ELF-1 (cell line): ENCODE measurements at regions not wholly inside any gene's neighbourhood (a gene's known extent, or its start where the extent isn't known, plus 50 kb on each side); places are given as distances from the start of the nearest gene placed in this dataset.

Experiments used
- DNase-seq: peaks from one replicate; pipeline ENCODE4 v3.0.0-alpha.2; 2016; ENCODE audit warnings: low read depth, low spot score

DNA sequence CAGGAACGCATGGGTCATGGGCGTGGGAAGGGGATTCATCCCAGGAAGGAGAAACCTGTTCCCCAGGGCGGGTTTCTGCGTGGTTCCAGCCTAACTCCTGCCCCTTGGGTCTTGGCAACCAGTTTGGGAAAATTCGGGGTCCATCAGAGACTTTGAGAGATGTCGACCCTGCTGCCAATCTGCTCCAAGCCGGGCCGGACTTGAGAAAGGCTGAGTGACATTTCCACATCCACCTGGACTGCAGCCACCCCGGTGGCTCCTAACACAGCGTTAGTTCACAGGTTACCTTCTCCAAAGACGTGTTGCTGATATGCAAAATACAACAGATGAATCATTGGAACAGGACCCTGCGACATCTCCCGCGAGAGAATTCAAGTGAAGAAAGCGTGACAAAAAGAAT lies 627.2 kb downstream of the IRX1 start:
- no peak for DNase-seq

DNA sequence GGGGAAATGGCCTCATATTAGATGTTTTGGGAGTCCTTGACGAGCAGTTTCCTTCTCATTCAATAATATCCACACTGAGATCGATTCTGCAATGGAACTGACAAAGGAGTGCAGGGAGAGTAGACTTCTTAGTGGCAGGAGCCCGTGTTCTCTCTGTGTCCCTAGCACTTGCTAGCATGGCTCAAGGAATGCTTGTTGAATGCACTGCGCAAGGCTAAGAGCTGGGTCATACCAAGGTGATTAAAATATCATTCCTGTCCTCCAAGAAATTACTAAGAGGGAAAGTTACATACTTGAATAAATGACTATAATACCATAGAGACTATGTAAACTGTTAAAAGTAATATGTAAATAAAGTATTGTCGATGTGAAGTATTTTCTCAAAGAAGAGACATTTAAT lies 630.1 kb downstream of the IRX1 start:
- DNase-seq: no peak

DNA sequence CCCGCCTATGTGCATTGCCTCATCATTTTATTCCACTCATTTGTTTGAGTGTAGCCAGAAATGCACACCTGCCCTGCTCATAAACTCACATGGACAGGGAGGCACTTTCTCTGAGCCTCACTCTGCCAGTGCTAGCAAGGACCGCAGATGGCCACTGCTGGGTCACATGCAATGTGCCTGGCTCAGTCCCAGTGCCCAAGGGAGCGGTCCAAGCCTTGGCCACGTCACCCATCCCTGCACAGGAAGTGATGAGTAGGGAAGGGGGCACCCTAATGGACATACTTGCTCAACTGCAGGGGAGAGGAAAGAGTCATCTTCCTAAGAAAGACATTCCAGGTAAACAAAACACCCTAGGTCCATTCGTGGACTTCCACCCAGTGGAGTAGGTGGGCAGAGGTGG lies 630.9 kb downstream of the IRX1 start:
- DNase-seq: no peak

DNA sequence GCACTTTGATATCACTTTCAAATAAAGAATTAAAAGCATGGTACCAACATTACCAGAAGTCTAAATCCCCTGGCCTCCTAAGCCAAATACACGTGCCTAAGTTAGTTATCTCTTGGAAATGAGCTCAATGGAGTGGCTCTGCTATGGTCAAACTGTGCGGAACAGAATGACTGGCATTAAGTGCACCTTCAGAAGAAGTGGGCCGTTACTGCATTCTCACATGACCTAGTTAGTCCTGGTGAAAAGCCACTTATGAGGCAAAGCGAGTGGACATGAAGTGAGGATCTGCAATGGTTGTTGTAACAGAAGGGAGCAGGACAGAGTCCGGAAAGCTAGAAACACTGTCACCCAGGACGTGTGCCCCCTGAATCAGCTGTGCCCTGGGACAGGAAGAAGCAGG lies 633.1 kb downstream of the IRX1 start:
- no peak for DNase-seq

DNA sequence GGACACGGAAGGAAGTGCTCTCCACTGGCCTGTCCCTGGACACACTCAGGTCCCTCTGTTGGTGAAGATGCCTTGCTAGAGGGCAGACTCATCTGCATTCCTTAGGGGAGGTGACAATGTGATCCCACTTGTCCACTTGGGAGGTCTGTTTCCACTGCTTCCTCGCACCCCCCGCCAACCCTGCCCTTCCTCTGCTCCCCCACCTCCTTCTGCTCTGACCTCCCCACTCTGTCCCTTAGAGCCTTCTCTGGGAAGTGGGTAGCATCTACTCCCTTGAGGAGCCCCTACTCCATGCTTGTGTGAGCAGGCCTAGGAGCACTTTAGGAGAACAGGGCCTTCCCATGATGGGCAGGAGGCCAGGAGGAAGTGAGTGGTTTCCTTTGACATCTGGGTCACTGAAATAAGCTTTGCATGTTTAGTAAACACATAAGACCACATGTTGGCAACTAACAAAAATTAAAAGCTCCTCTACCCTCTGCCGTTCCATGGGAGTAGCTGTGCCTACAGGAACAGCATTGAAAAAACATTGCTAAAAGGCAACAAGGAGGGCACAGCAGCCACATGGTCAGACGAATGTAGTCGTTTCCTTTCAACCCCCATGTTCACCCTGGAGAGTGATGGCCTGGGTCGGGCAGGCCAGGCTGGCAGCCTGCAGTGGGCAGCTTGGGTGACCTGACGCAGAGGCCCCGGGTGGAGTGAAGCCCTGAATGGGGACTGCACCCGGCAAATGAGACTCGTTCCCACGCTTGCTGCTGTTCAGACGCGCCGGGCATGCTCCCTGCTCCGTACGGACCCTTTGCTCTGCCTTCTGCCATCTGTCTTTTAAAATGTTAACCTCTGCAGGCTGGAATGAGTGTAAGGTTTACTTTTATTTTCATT lies 634.0 kb downstream of the IRX1 start:
- DNase-seq: no peak

DNA sequence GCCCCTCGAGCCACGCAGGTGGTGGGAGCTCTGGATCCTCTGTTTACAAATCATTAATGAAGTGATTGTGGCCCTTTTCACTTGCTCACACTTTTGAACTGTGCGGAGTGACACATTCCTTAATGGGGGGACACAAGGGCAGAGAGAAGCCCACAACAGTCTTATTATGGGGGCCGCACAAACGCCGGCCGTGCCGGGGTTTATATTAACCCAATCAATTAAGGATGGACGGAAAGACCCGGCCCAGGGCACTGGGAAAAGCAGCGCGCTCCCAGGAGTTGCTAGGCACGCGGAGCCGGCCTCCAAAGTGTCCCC lies 634.8 kb downstream of the IRX1 start:
- no peak for DNase-seq

DNA sequence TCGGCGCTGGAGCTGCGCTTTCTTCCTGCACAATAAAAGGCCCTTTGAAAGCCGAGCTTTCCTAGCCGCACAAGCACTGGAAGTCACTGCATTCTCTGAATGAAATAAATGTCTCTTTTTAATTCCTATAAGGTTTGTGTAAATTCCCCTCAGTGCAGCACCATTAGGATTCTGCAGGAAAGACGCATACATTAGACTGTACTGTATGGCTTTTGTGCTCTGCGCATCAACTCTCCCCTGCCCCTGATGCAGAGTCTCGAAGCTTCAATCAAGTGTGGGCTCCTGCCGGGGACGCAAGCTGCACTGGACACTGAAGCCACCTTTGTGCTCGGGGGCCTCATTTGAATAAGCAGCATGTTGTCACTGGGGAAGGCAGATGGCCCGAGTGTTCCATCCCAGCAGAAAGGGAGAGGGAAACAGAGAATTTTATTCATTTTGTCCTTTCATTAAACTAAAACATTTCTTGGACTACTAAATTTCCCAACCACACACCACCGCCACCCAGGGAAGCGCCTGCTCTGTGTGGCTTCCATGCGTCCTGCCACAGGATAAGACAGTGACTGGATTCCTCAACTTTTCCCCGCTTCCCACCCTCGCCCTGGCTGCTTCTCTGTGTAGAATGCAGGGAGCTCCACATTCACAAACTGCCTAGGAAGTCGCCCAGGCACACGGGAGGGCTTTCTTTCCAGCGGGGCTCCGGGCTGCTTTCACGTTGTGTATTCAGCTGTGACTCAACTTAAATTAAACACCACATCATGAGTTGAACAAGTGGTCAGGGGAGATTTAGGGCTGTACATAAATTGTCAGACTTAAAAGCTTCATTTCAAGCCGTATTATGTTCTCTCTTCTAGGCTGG lies 635.4 kb downstream of the IRX1 start:
- peak; percentile 59 for DNase-seq

DNA sequence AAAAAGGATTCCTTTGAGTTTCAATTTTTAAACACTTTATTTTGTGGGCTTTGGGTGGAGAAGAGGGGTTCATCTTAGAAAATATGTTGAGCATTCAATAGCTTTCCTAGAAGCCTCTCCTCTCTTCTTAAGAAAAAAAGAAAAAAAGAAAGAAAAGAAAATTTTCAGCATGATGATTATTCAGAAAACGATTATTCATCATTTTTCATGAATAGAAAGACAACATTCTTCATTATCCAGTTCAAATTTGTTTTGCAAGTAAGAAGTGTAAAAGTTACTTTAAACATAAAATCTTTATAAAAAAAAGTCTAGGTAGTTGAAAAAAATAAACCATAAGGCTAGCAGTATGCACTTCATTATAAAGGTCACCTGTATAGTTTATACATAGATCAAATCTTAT lies 636.5 kb downstream of the IRX1 start:
- no peak for DNase-seq

DNA sequence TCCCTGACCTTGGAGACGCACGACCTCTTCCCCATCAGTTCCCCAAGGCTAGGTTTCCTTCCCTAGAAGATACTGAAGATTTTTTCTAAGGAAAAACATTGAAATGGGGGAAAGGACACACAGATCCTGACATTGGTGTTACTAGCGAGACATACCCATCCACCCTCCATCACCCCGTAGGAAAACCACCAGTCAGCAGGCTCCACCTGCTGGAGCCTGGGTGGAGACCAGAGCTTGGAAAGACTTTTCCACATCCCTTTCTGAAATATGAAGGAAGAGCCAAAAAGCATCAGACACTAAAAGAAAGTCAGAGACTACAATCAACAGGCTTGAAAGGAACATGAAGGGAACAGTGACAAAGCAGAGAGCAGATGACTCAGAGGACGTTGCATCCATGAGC lies 638.0 kb downstream of the IRX1 start:
- peak; percentile 37 for DNase-seq

DNA sequence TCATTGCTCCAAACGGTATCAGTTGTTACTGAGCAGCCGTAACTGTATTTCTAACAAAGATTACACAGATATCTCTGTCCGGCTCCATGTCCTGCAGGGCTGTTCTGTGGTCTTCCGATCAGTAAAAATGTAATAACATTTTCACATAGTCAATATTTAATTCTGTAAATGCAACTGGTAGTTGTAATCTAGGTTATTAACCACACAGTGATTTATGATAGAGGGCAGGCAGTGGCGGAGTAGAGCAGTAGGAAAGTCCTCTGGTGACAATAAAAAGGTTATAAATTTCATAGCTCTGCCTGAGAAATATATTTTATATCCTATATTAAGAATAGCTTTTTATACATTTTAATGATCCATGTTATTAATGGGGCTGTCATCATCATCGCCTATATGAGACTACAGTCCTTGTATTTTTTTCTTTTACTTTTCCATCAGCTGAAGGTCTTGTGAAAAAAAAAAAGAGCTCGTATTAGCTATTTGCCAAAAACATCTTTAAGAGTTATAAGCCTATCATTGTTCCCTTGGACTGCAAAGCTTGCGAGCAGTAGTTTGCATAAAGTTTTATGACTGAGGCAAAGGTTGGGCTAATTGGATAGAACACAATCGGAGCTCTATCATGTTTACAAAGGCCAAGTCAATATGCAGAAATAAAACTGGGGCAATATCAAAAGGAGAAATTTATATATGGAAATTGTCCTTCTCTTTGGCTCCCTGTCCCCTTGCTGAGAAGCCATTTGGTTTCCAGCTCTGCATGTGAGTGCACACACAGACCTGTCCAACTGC lies 648.0 kb downstream of the IRX1 start:
- no peak for DNase-seq

DNA sequence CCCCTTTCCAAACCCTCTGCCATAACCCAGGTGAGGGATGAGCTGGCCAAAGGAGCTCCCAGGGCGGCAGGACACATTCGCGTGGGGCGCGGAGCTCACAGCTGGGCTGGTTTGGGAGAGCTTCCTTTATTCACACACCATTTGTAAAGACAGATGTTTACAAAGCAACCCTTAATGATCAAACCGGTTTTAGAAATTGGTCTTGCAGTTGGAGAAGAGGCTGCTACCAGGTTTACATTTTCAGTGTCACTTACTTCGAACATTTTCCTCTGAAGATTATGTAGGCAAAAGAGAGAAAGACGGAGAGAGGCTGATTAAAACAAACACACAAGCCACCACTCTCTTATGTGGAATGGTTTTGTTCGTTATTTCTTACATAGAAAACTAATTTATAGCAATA lies 648.7 kb downstream of the IRX1 start:
- peak; percentile 20 for DNase-seq

DNA sequence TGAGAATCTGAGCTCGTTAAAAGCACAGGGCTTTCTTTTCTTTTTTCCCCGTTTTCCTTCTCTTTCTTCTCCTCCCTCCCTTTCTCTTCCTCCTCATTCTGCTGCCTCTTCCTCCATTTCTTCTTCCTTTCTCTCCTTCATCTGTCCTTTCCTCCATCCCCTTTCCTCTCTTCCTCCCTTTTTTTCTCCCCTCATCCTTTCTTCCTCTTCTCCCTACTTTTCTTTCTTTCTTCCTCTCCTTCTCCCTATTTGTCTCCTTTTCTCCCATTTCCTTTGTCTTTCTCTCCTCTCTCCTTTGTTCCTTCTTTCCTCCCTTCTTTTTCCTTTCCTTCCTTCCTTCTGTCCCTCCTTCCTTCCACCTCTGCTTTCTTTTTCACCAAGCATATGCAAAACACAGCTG lies 649.4 kb downstream of the IRX1 start:
- DNase-seq: no peak

DNA sequence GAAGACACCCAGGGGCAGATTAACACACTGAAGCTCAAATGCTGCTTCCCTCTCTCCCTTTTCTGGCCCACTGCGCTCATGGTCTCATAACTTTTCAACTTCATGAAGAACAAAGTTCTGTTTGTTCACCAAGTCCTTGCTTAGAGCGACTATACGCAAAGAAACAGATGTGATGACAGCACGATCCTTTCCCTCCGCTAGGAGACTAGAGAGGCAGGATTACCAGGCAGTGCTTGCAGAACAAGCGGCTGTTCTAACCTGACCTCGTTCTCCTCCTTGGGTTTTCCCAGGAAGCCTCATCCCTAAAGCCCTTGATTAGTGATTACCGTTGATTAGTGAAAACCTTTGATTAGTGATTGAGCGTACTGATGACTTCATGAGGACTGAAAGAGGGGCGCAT lies 649.9 kb downstream of the IRX1 start:
- DNase-seq: no peak

DNA sequence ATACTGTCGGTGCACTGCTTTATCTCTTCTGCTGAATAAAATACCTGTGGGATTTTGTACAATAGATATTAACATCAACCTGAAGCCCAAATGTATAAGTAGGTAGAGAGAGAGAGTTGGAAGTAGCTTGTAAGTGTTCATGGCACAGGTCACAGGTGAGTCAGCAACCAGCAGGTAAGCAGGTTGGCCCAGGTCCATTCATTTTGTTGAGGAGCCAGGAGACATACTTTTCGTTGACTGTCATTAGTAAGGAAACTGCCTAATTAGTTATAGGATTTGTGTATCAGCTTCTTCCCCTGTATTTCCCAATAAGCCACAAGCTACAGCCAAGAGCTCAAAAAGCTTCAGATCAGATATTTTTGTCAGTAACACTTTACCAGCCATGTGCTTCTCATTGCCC lies 650.8 kb downstream of the IRX1 start:
- DNase-seq: no peak

DNA sequence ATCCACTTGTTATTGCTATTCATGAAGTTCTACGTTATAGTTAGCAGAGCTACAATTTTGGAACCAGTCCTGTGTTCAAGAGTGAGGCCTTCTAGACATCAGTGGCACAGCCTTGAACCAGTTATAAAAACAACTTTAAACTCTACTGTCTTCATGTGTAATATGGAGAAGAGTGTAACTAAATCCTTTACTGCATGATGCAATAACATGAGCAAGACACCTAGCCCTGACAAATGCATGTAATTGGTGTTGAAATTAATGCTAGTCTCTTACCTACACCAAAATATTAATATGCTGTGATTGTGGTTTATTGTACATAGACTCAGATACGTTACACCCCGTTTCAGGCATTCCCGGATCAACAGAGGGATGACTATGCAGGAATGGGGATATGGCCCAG lies 654.6 kb downstream of the IRX1 start:
- no peak for DNase-seq

DNA sequence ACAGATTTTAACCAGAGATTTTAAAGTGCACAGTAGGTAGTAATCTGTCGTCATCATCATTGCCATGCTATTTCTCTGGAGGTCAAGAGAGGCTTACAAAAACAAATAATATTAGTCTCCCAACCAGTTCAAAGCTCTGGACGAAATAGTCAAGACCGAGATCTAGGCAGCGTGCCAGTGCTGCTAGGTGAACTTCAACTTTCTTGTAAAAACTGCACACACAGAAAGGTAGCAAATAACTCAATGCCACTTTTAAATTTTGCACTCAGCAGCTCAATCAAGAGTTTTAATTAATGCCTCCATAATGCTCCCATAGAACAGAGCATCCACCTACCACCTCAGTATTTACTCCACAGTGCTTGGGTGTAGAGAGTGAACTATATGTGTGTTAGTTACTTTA lies 656.8 kb downstream of the IRX1 start:
- no peak for DNase-seq

DNA sequence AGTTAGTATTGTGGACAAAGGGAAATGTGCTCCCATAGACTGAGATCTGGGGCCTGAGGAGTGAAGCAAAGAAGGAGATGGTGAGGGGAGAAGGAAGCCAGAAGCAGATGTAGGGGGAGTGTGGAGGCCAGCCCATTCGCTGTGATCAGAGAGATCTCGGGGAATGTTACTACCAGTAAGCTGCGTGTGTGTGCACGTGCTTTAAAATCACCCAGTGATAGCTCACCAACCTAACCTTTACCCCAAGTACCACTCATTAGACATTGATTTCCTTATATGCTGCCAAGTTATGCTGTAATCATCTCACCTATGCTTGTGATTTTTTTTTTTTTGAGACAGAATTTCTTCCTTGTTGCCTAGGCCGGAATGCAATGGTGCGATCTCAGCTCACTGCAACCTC lies 659.1 kb downstream of the IRX1 start:
- DNase-seq: no peak

DNA sequence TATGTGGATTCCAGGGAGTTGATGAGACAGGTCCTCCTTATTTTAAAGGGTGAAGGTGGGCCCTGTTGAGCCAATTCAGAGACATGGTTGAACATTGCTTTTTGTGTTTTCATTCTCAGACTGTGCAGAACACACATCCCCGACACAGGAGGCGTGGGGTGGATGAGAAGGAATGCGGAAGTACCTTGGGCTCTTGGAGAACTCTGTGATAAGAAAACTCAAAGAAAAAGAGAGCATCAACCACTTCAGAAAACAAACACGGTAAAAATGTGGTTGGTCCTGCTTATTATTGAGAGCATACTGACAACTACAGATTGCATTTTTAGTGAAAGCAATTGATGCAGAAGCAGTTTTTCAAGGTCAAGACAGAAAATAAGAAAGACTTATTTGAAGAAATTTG lies 659.8 kb downstream of the IRX1 start:
- DNase-seq: no peak

DNA sequence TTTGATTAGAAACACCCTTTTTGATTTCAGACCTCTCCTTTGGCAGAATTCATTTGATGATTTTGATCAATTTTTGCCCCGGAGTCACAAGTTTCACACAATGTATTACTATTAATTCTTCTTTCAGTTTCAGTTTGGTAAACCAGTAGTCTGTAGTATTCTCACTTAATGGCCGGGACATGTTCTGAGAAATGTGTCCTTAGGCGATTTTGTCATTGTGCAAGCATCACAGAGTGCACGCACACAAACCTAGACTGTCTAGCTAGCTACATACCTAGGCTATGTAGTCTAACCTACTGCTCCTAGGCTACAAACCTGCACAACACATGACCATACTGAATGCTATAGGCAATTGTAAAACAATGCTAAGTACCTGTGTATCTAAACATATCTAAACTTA lies 662.5 kb downstream of the IRX1 start:
- DNase-seq: no peak

DNA sequence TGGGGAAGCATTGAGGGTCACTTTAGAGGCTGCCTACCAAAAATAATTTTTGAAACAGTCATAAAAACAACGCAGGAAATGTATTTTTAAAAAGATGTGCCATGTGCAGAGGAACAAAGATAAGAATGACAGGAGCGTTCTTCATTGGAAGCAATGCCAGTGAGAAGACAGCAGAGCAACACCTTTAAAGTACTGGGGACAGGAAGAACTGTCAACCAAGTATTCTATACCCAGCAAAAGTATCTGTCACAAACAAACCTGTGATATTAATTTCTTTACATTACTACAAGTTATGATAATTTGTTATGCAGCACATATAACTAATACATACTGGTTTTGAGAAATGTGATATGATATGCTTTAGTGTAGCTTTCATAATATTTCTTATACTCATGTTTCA lies 675.6 kb downstream of the IRX1 start:
- DNase-seq: no peak

DNA sequence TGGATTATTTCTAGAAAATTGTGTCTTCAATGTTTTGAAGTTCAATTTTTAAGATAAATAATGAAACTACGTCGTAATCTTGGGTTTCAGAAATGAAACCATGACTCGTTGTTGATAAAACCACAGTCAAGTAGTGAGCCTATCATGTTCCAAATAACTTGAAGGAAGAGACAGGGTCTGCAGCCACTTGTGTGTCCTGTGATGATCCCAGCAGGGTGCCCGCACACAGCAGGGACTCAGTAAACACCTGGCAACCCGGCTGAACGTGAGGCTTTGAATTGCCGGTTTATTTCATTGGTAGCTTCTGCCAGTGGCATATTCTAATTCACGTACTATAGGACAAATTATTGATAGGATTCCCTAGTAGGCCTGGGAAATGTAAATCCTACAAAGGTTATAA lies 679.6 kb downstream of the IRX1 start:
- DNase-seq: no peak

DNA sequence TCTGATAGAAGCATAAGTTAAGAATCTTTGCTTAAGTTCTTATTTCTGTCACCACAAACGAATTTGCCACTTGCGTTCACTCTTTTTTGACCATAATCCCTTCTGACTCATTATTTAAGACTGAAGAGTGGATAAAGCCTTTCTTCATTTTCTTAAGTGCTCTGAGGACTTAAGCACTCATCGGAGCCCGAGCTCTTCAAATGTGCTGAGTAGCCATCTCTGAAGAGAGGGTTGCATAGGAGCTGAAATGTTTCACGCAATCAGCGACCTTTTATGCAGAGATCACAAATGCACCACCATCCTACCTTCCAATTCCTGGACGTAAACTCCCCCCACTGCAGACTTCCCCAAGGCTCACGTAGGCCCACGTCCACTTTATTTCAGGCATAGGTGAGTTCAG lies 699.2 kb downstream of the IRX1 start:
- no peak for DNase-seq
